ENCODE measurements at regions not wholly inside any gene's neighbourhood (a gene's known extent, or its start where the extent isn't known, plus 50 kb on each side); places are given as distances from the start of the nearest gene placed in this dataset.
"Not testable (repeated sequence)": the region's sequence is repeated elsewhere in the genome, so short reads cannot be mapped to it uniquely, and the experiment has no call there.

- DNase-seq (ENCODE audit: low read depth): no peak
- in situ Hi-C loops (cut with HindIII; ENCODE audit: low sequenced_read_pairs): no loop called here
- H3K4me3 ChIP-seq (ENCODE audit: low read depth, low read length): no peak overlapping the region
- TF ChIP-seq, protein P1, sequence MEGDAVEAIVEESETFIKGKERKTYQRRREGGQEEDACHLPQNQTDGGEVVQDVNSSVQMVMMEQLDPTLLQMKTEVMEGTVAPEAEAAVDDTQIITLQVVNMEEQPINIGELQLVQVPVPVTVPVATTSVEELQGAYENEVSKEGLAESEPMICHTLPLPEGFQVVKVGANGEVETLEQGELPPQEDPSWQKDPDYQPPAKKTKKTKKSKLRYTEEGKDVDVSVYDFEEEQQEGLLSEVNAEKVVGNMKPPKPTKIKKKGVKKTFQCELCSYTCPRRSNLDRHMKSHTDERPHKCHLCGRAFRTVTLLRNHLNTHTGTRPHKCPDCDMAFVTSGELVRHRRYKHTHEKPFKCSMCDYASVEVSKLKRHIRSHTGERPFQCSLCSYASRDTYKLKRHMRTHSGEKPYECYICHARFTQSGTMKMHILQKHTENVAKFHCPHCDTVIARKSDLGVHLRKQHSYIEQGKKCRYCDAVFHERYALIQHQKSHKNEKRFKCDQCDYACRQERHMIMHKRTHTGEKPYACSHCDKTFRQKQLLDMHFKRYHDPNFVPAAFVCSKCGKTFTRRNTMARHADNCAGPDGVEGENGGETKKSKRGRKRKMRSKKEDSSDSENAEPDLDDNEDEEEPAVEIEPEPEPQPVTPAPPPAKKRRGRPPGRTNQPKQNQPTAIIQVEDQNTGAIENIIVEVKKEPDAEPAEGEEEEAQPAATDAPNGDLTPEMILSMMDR (IDR thresholded peaks at IDR 0.05; ENCODE audit: low read depth, low read length, missing control alignments): no peak
These were observed 435.4 kb upstream of the TENM3 start for GRCh38 chr4:181807771-181808170.

- DNase-seq (ENCODE audit: low read depth): no peak
- in situ Hi-C loops (cut with HindIII; ENCODE audit: low sequenced_read_pairs): no loop called here
- TF ChIP-seq, protein P1 (IDR thresholded peaks at IDR 0.05; ENCODE audit: low read depth, low read length, missing control alignments): no peak
- H3K4me3 ChIP-seq (ENCODE audit: low read depth, low read length): no peak overlapping the region
These were observed 432.5 kb upstream of the TENM3 start for GRCh38 chr4:181810711-181811110.

GRCh38 chr4:181811550-181811949 is 431.7 kb upstream of the TENM3 start:
- H3K4me3 ChIP-seq (ENCODE audit: low read depth, low read length); in situ Hi-C loops (cut with HindIII; ENCODE audit: low sequenced_read_pairs); DNase-seq (ENCODE audit: low read depth): not testable (repeated sequence)

GRCh38 chr4:181819946-181820345 is 423.3 kb upstream of the TENM3 start:
- in situ Hi-C loops (cut with HindIII; ENCODE audit: low sequenced_read_pairs): no loop called here
- no peak for DNase-seq (ENCODE audit: low read depth)
- H3K4me3 ChIP-seq (ENCODE audit: low read depth, low read length): no peak overlapping the region
- TF ChIP-seq, protein P1 (IDR thresholded peaks at IDR 0.05; ENCODE audit: low read depth, low read length, missing control alignments): no peak

DNA sequence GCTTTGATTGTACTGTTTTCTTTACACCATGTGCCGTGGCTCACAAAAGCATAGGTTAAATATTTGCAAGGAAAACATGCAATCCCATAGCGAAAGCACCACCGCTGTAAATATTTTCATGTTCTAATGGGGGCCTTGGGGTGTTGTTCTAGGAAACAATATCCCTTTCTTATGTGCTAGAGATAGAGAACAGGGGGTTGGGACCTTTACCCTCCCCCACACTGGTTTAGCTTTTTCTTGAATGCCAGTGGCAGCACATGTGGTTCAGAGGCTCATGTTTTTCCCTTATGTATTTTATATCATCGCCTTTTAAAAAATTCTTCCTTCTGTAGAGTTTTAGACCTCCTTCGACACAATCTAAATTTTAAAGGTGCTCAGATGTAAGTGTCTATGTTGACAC is 422.6 kb upstream of the TENM3 start:
- in situ Hi-C loops (cut with HindIII; ENCODE audit: low sequenced_read_pairs): no loop called here
- DNase-seq (ENCODE audit: low read depth): no peak
- H3K4me3 ChIP-seq (ENCODE audit: low read depth, low read length): no peak overlapping the region
- TF ChIP-seq, protein P1 (IDR thresholded peaks at IDR 0.05; ENCODE audit: low read depth, low read length, missing control alignments): no peak

- peak; percentile 23 for DNase-seq (ENCODE audit: low read depth)
- TF ChIP-seq, protein P1 (IDR thresholded peaks at IDR 0.05; ENCODE audit: low read depth, low read length, missing control alignments): no peak
- in situ Hi-C loops (cut with HindIII; ENCODE audit: low sequenced_read_pairs): no loop called here
- H3K4me3 ChIP-seq (ENCODE audit: low read depth, low read length): no peak overlapping the region
These were observed 421.9 kb upstream of the TENM3 start for GRCh38 chr4:181821039-181822004.

DNA sequence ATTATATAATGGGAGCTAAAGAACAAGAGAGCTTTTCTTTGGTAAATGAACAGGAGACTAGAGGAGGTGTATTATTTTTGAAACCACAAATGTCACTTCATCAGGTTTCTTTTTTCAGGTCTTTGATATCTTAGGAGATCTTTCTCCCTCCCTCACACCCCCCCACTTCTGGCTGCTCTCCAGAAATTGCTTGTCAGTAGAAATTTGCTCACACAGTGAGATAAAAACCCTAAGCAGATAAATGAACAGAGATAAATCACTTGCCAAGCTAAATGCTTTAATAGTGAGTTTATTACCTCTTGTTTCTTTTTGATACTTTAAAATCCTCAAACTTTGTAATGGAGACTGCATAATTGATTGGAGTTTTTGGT is 421.2 kb upstream of the TENM3 start:
- TF ChIP-seq, protein P1 (IDR thresholded peaks at IDR 0.05; ENCODE audit: low read depth, low read length, missing control alignments): no peak
- in situ Hi-C loops (cut with HindIII; ENCODE audit: low sequenced_read_pairs): no loop called here
- no peak for DNase-seq (ENCODE audit: low read depth)
- no peak overlapping the region for H3K4me3 ChIP-seq (ENCODE audit: low read depth, low read length)

Measured in astrocyte of the cerebellum (primary cell).